ENCODE measurements at regions not wholly inside any gene's neighbourhood (a gene's known extent, or its start where the extent isn't known, plus 50 kb on each side); places are given as distances from the start of the nearest gene placed in this dataset.

DNA sequence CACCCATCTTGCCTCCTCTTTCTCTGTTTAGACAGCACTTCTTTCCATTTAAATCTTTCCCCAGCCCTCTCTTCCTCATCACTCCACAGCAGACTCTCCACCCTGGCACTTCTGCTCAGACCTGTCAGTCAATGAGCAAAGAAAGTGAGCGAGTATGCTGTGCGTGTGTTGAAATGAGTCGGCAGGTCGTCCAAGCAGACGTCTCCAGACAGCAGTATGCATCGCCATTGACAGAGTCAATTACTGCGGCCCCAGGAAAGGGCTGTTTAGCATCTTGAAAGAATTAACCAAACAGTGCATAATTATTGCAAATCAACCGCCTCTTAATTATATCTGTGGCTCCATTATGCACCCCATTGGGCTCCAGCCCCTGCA lies 54.8 kb upstream of the KCNG1 start:
- FAIRE-seq (no peak), DNase-seq (no peak)
- H3K27ac ChIP-seq (ENCODE audit: low read depth in 2 of 2, low read length in 2 of 2) = no peak overlapping the region
- intact Hi-C loops (cut with DNase I) = no loop called here
- no peak overlapping the region for H3K9ac ChIP-seq (ENCODE audit: low read length in 3 of 3)
- no peak overlapping the region for H3K4me3 ChIP-seq (ENCODE audit: low read length in 3 of 3)
- no peaks in the 10 kb centered on the region for H3K36me3 ChIP-seq (ENCODE audit: control insufficient read depth in 2 of 3, insufficient read depth in 3 of 3, low read length in 3 of 3)
- TF ChIP-seq CTCF (IDR thresholded peaks at IDR 0.05; ENCODE audit: borderline replicate concordance, extremely low read depth, insufficient read depth) = no peak
- H3K9me3 ChIP-seq (ENCODE audit: control insufficient read depth in 2 of 3, insufficient read depth in 1 of 3, low read length in 3 of 3) = no peaks in the 10 kb centered on the region
- H3K4me1 ChIP-seq (ENCODE audit: control insufficient read depth in 2 of 3, insufficient read depth in 2 of 3, low read depth in 1 of 3, low read length in 3 of 3) = no peaks in the 10 kb centered on the region
- H3K27me3 ChIP-seq (ENCODE audit: control insufficient read depth, insufficient read depth, low read length) = no peaks in the 10 kb centered on the region

- DNase-seq = no peak
- H3K27me3 ChIP-seq (ENCODE audit: control insufficient read depth, insufficient read depth, low read length) = no peaks in the 10 kb centered on the region
- no peaks in the 10 kb centered on the region for H3K36me3 ChIP-seq (ENCODE audit: control insufficient read depth in 2 of 3, insufficient read depth in 3 of 3, low read length in 3 of 3)
- intact Hi-C loops (cut with DNase I) = no loop called here
- FAIRE-seq = no peak
- TF ChIP-seq CTCF (IDR thresholded peaks at IDR 0.05; ENCODE audit: borderline replicate concordance, extremely low read depth, insufficient read depth) = no peak
- no peak overlapping the region for H3K4me3 ChIP-seq (ENCODE audit: low read length in 3 of 3)
- H3K27ac ChIP-seq (ENCODE audit: low read depth in 2 of 2, low read length in 2 of 2) = no peak overlapping the region
- H3K9ac ChIP-seq (ENCODE audit: low read length in 3 of 3) = no peak overlapping the region
- H3K4me1 ChIP-seq (ENCODE audit: control insufficient read depth in 2 of 3, insufficient read depth in 2 of 3, low read depth in 1 of 3, low read length in 3 of 3) = no peaks in the 10 kb centered on the region
- no peaks in the 10 kb centered on the region for H3K9me3 ChIP-seq (ENCODE audit: control insufficient read depth in 2 of 3, insufficient read depth in 1 of 3, low read length in 3 of 3)
Measured at GRCh38 chr20:51076786-51077685, 54.1 kb upstream of the KCNG1 start.

GRCh38 chr20:51074062-51074461 lies 51.2 kb upstream of the KCNG1 start:
- no peak overlapping the region for H3K27ac ChIP-seq (ENCODE audit: low read depth in 2 of 2, low read length in 2 of 2)
- no peak overlapping the region for H3K9ac ChIP-seq (ENCODE audit: low read length in 3 of 3)
- TF ChIP-seq CTCF (IDR thresholded peaks at IDR 0.05; ENCODE audit: borderline replicate concordance, extremely low read depth, insufficient read depth) = no peak
- no peaks in the 10 kb centered on the region for H3K27me3 ChIP-seq (ENCODE audit: control insufficient read depth, insufficient read depth, low read length)
- H3K4me1 ChIP-seq (ENCODE audit: control insufficient read depth in 2 of 3, insufficient read depth in 2 of 3, low read depth in 1 of 3, low read length in 3 of 3) = no peaks in the 10 kb centered on the region
- FAIRE-seq = no peak
- no peaks in the 10 kb centered on the region for H3K9me3 ChIP-seq (ENCODE audit: control insufficient read depth in 2 of 3, insufficient read depth in 1 of 3, low read length in 3 of 3)
- H3K36me3 ChIP-seq (ENCODE audit: control insufficient read depth in 2 of 3, insufficient read depth in 3 of 3, low read length in 3 of 3) = no peaks in the 10 kb centered on the region
- no peak for DNase-seq
- intact Hi-C loops (cut with DNase I) = no loop called here
- no peak overlapping the region for H3K4me3 ChIP-seq (ENCODE audit: low read length in 3 of 3)
